Astrocyte of the spinal cord (primary cell): ENCODE measurements at regions not wholly inside any gene's neighbourhood (a gene's known extent, or its start where the extent isn't known, plus 50 kb on each side); places are given as distances from the start of the nearest gene placed in this dataset.
"Not testable (repeated sequence)": the region's sequence is repeated elsewhere in the genome, so short reads cannot be mapped to it uniquely, and the experiment has no call there.

Source experiments
- DNase-seq: peaks from one replicate; pipeline ENCODE4 v3.0.0; 2011; ENCODE audit warnings: low read depth, low spot score
- H3K4me3 ChIP-seq: 2 replicates; pipeline ENCODE4 v1.5.1; 2011; ENCODE audit warnings: low read depth, mild to moderate bottlenecking, low read length, moderate library complexity
- CTCF ChIP-seq: IDR thresholded peaks from 2 replicates; pipeline ENCODE4 v1.5.1; 2012; ENCODE audit warnings: low read depth, mild to moderate bottlenecking, low read length, inconsistent platforms
- in situ Hi-C: cut with HindIII; loops from 2 replicates; pipeline ENCODE4 v1.10.0; 2017; ENCODE audit warnings: low sequenced_read_pairs

GRCh38 chr9:30065888-30066287, 2318.6 kb upstream of the ACO1 start:
- TF ChIP-seq CTCF, result no peak
- no peak overlapping the region for H3K4me3 ChIP-seq
- in situ Hi-C loops, result no loop called here
- DNase-seq, result no peak

- H3K4me3 ChIP-seq, in situ Hi-C loops, DNase-seq: not testable (repeated sequence)
Measured at GRCh38 chr9:30069236-30069635, 2315.2 kb upstream of the ACO1 start.

GRCh38 chr9:30075022-30075421, 2309.4 kb upstream of the ACO1 start:
- in situ Hi-C loops, result no loop called here
- TF ChIP-seq CTCF, result no peak
- no peak for DNase-seq
- no peak overlapping the region for H3K4me3 ChIP-seq

GRCh38 chr9:30075451-30076199, 2308.8 kb upstream of the ACO1 start:
- in situ Hi-C loops, result no loop called here
- no peak for TF ChIP-seq CTCF
- peak; percentile 0 for DNase-seq
- no peak overlapping the region for H3K4me3 ChIP-seq

- in situ Hi-C loops, result no loop called here
- DNase-seq, result no peak
- no peak overlapping the region for H3K4me3 ChIP-seq
- TF ChIP-seq CTCF, result no peak
Measured at GRCh38 chr9:30078195-30078594, 2306.2 kb upstream of the ACO1 start.

- DNase-seq, result no peak
- no peak overlapping the region for H3K4me3 ChIP-seq
- in situ Hi-C loops, result no loop called here
- TF ChIP-seq CTCF, result no peak
Measured at GRCh38 chr9:30089428-30089827, 2295.0 kb upstream of the ACO1 start.

GRCh38 chr9:30103647-30104394, 2280.6 kb upstream of the ACO1 start:
- peak; percentile 55 for DNase-seq
- no peak for TF ChIP-seq CTCF
- in situ Hi-C loops, result no loop called here
- no peak overlapping the region for H3K4me3 ChIP-seq

GRCh38 chr9:30107134-30107533, 2277.3 kb upstream of the ACO1 start:
- H3K4me3 ChIP-seq, DNase-seq, in situ Hi-C loops: not testable (repeated sequence)
